Cardiac fibroblast (primary cell): ENCODE measurements at regions not wholly inside any gene's neighbourhood (a gene's known extent, or its start where the extent isn't known, plus 50 kb on each side); places are given as distances from the start of the nearest gene placed in this dataset.

Experiments
- DNase-seq, 2 donors: peaks; one replicate each; pipeline versions ENCODE4 v3.0.0 to v3.0.0-alpha.2; 2010; ENCODE audit warnings: low read depth in 2 of 2
- H3K4me3 ChIP-seq, 2 donors: replicated peaks in 1 of 2; 1 replicate in 1 of 2; 2 replicates in 1 of 2; pipeline ENCODE4 v1.5.1; 2011; ENCODE audit warnings: low read depth in 2 of 2, low read length in 2 of 2, mild to moderate bottlenecking in 2 of 2, moderate library complexity in 1 of 2
- TF ChIP-seq, protein P1 (sequence below): IDR thresholded peaks from one replicate; pipeline ENCODE4 v1.5.1; 2011; ENCODE audit warnings: low read depth, mild to moderate bottlenecking, low read length, inconsistent platforms

- no peak for DNase-seq
- H3K4me3 ChIP-seq = no peak overlapping the region
- TF ChIP-seq, protein P1, sequence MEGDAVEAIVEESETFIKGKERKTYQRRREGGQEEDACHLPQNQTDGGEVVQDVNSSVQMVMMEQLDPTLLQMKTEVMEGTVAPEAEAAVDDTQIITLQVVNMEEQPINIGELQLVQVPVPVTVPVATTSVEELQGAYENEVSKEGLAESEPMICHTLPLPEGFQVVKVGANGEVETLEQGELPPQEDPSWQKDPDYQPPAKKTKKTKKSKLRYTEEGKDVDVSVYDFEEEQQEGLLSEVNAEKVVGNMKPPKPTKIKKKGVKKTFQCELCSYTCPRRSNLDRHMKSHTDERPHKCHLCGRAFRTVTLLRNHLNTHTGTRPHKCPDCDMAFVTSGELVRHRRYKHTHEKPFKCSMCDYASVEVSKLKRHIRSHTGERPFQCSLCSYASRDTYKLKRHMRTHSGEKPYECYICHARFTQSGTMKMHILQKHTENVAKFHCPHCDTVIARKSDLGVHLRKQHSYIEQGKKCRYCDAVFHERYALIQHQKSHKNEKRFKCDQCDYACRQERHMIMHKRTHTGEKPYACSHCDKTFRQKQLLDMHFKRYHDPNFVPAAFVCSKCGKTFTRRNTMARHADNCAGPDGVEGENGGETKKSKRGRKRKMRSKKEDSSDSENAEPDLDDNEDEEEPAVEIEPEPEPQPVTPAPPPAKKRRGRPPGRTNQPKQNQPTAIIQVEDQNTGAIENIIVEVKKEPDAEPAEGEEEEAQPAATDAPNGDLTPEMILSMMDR = no peak
Measured at GRCh38 chr7:111662386-111662785, 100.1 kb upstream of the IMMP2L start.

DNA sequence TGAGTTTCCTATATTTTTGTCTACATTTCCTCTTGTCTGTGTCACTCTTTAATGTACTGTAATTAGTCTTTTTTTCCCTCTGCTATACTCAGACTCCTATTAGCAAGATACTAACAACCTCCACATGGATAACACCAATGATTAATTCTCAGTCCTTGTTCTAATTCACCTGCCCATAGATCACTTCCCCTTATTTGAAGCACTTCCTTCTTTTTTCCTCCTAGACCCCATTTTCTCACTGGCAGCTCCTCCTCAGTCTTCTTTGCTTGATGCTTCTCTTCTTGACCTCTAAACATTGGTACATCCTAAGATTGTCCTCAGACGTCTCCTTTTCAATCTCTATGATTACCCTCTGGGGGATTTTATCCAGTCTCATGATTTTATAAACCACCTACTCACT, 98.2 kb upstream of the IMMP2L start:
- H3K4me3 ChIP-seq = no peak overlapping the region
- TF ChIP-seq, protein P1 = no peak
- no peak for DNase-seq

DNA sequence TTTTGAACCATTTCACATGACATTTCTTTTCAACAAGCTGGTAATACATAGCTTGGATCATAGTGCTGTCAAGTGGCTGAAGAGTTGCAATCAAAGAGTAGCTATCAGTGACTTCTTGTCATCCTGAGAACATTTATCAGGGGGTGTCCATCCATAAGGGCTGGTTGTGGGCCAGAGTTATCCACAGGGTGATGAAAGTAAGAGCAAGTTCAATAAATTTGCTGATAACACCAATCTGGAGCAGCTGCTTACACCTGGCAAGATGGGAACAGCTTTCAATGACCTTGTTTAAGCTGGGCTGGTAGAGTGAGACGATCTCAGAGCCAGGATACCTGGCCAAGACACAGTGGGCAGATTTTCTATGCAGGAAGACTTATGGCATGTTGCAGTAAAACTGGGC, 96.3 kb upstream of the IMMP2L start:
- no peak for DNase-seq
- no peak overlapping the region for H3K4me3 ChIP-seq

GRCh38 chr7:111657018-111657417, 94.7 kb upstream of the IMMP2L start:
- TF ChIP-seq, protein P1 = no peak
- H3K4me3 ChIP-seq = no peak overlapping the region
- no peak for DNase-seq

More for the DNA sequence above, 96.3 kb upstream of the IMMP2L start:
- TF ChIP-seq, protein P1 = no peak

- TF ChIP-seq, protein P1 = no peak
- no peak overlapping the region for H3K4me3 ChIP-seq
- peak in 1 of 2 donors; percentile 7 for DNase-seq
Measured at GRCh38 chr7:111654343-111654742, 92.1 kb upstream of the IMMP2L start.

DNA sequence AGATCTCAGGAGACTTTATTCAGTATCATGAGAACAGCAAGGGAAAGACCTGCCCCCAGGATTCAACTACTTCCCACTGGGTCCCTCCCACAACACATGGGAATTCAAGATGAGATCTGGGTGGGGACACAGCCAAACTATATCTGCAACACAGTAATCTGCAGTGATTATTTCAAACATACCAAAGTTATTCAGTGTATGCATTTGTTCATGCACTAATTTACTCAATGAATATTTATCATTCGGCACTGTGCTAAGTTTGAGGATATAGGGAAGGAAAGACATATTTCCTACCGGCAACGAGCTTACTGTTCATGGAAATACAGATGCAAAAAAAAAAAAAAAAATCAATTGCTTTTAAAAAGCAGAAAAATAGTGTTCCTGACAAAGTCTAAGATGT, 91.6 kb upstream of the IMMP2L start:
- TF ChIP-seq, protein P1 = no peak
- DNase-seq = no peak
- no peak overlapping the region for H3K4me3 ChIP-seq

GRCh38 chr7:111650456-111650999, 88.2 kb upstream of the IMMP2L start:
- no peak overlapping the region for H3K4me3 ChIP-seq
- TF ChIP-seq, protein P1 = no peak
- DNase-seq = peak; percentile 63 to 75
